Vagina (tissue), 2 donors: ENCODE measurements at regions not wholly inside any gene's neighbourhood (a gene's known extent, or its start where the extent isn't known, plus 50 kb on each side); places are given as distances from the start of the nearest gene placed in this dataset.

ENCODE experiments used
- CTCF ChIP-seq, 3 experiments: fragments of 450-650 bp in 2 of 3; fragments of 200-600 bp in 1 of 3; sonication (generic) in 1 of 3; IDR thresholded peaks; one replicate each; pipeline ENCODE4 v1.5.1; 2017 to 2019; ENCODE audit warnings: antibody characterized with exemption in 3 of 3, mild to moderate bottlenecking in 2 of 3, moderate library complexity in 2 of 3
- POLR2A ChIP-seq, 2 donors: fragments of 450-650 bp; IDR thresholded peaks; one replicate each; pipeline ENCODE4 v1.6.1; 2017; ENCODE audit warnings: antibody characterized with exemption in 2 of 2, mild to moderate bottlenecking in 2 of 2, moderate library complexity in 2 of 2
- POLR2AphosphoS5 ChIP-seq, 2 donors: sonication (generic); formaldehyde crosslinking; IDR thresholded peaks; one replicate each; pipeline ENCODE4 v1.9.0; 2017; ENCODE audit warnings: antibody characterized with exemption in 2 of 2, mild to moderate bottlenecking in 2 of 2, low read depth in 1 of 2; ENCODE audit not compliant: insufficient read depth in 1 of 2

GRCh38 chr5:68476854-68477253 is 261.3 kb downstream of the PIK3R1 start:
- TF ChIP-seq CTCF (IDR thresholded peaks at IDR 0.05), result no peak
- no peak for TF ChIP-seq POLR2AphosphoS5 (IDR thresholded peaks at IDR 0.05; ENCODE audit: insufficient read depth in 1 of 2, low read depth in 1 of 2)
- TF ChIP-seq POLR2A (IDR thresholded peaks at IDR 0.05), result no peak
